SK-N-MC (cell line): ENCODE measurements at regions not wholly inside any gene's neighbourhood (a gene's known extent, or its start where the extent isn't known, plus 50 kb on each side); places are given as distances from the start of the nearest gene placed in this dataset.

Source experiments
- EZH2 ChIP-seq: fragments of 200-600 bp; sonication (generic); IDR thresholded peaks from one replicate; pipeline ENCODE4 v1.6.1; 2017; ENCODE audit warnings: antibody characterized with exemption
- FOXP2 ChIP-seq: optimal IDR thresholded peaks from 2 replicates; pipeline ENCODE3; 2011; ENCODE audit warnings: mild to moderate bottlenecking, moderate library complexity; ENCODE audit not compliant: insufficient read depth; ENCODE audit errors: extremely low read length, control extremely low read depth
- POLR2AphosphoS5 ChIP-seq: IDR thresholded peaks from 2 replicates; pipeline ENCODE4 v1.6.1; 2012; ENCODE audit warnings: mild to moderate bottlenecking, low read depth, low read length, borderline replicate concordance

DNA sequence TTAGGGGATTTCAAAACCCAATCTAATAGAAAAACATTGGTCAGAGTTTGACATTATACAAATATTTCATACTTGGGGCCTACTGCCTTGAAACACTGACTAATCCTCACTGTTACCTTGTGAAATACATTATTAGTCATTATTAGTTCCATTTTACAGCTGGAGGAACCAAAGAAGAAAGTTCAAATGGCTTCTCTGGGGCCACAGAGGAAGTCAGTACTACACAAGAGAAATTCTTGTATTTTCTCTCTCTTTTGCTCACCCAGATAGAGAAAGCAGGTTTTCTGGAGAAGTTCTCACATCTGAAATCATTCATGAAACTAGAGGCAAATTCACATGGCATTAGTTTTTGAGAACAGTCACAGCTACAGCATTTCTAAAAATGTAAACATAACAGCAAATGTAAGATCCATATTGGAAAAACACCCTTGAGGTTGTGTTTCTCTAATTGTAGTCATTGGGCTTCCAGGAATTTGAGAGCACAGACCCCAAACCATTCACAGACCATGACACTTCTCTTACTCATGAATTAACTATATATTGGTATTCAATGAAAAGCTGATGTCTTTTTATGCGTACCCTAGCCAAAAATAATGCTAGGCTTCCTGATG lies 83.0 kb downstream of the LLPH start:
- no peak for TF ChIP-seq EZH2
- no peak for TF ChIP-seq POLR2AphosphoS5
- TF ChIP-seq FOXP2 = no peak
